BJ (cell line): ENCODE measurements at regions not wholly inside any gene's neighbourhood (a gene's known extent, or its start where the extent isn't known, plus 50 kb on each side); places are given as distances from the start of the nearest gene placed in this dataset.

ENCODE experiments used
- CTCF ChIA-PET: fragments of 350-600 bp; formaldehyde crosslinking; extraction: SDS; loops from one replicate; lab custom pipeline; 2021; ENCODE audit warnings: antibody characterized with exemption, inconsistent platforms; lab: Yijun Ruan, JAX
- POLR2A ChIA-PET: fragments of 300-600 bp; sonication (Branson Sonifier 250); formaldehyde crosslinking; extraction: SDS; loops from one replicate; lab custom pipeline; 2021; ENCODE audit warnings: antibody characterized with exemption; lab: Charles Lee
- DNase-seq: peaks from one replicate; pipeline ENCODE4 v3.0.0-alpha.2; 2011; ENCODE audit warnings: low read depth
- H3K27me3 ChIP-seq: 2 replicates; pipeline ENCODE4 v1.6.0; 2011; ENCODE audit warnings: low read length; ENCODE audit not compliant: control insufficient read depth, insufficient read depth
- H3K36me3 ChIP-seq: 2 replicates; pipeline ENCODE4 v1.5.1; 2011; ENCODE audit warnings: low read length; ENCODE audit not compliant: control insufficient read depth, insufficient read depth
- H3K4me3 ChIP-seq: 2 replicates; pipeline ENCODE4 v1.5.1; 2011; ENCODE audit warnings: low read depth, mild to moderate bottlenecking, control low read depth, low read length
- TF ChIP-seq, protein P1 (sequence below): IDR thresholded peaks from 2 replicates; pipeline ENCODE4 v1.5.1; 2011; ENCODE audit warnings: low read depth, mild to moderate bottlenecking, control low read depth, inconsistent platforms, low read length, moderate library complexity; ENCODE audit not compliant: insufficient read depth

DNA sequence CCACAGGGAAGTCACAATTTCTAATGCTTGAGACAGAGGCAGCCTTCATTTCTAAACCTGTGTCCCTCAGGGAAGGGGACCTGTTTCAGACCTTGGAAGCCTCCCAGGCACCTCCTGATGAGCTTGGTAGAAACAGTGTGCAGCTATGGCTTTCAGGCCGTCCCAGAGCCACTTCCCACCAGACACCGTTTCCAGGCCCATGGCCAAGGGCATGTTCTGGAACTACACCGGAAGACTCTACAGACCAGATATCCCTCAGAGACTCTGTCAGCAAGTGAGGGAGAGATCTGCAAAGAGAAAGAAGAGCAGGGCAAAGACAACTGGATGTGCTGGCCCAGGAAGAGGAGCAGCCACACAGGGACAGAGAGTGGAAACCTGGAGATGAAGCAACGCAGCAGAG lies 82.2 kb upstream of the HSPA9 start:
- DNase-seq, result no peak
- POLR2A ChIA-PET, result no interaction called here
- Histone ChIP-seq H3K4me3 (no peak overlapping the region), H3K27me3 (peaks cover 11% of the 10 kb centered on the region), H3K36me3 (no peaks in the 10 kb centered on the region)
- TF ChIP-seq, protein P1, sequence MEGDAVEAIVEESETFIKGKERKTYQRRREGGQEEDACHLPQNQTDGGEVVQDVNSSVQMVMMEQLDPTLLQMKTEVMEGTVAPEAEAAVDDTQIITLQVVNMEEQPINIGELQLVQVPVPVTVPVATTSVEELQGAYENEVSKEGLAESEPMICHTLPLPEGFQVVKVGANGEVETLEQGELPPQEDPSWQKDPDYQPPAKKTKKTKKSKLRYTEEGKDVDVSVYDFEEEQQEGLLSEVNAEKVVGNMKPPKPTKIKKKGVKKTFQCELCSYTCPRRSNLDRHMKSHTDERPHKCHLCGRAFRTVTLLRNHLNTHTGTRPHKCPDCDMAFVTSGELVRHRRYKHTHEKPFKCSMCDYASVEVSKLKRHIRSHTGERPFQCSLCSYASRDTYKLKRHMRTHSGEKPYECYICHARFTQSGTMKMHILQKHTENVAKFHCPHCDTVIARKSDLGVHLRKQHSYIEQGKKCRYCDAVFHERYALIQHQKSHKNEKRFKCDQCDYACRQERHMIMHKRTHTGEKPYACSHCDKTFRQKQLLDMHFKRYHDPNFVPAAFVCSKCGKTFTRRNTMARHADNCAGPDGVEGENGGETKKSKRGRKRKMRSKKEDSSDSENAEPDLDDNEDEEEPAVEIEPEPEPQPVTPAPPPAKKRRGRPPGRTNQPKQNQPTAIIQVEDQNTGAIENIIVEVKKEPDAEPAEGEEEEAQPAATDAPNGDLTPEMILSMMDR, result no peak
- CTCF ChIA-PET, result no interaction called here

DNA sequence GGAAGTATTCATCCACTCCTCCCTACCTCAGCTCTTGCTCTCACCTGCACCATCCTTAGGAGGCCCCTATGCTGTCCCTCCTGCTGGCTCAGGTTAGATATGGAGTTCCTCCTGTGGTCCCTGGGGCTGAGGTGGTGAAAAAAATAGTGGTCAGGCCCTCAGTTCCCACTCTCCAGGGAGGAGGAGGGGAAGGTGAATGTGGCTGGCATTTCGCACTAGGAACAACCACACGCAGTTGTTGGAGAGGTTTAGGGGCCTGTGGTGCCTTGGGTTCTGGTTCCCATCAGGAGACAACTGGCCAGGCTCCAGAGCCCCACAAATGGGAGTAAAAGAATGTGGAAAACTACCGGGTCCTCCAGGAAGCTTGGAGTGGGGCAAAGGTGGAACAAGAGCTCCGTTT lies 81.7 kb upstream of the HSPA9 start:
- CTCF ChIA-PET, result no interaction called here
- no peak for DNase-seq
- H3K36me3 ChIP-seq, result no peaks in the 10 kb centered on the region
- TF ChIP-seq, protein P1, result no peak
- H3K4me3 ChIP-seq, result no peak overlapping the region
- POLR2A ChIA-PET, result interaction anchor here (0.6 kb wide), 1 partner anchor 9 kb away, joined by 3 read pairs; no protein-coding TSS in a partner anchor
- H3K27me3 ChIP-seq, result peaks cover 12% of the 10 kb centered on the region

DNA sequence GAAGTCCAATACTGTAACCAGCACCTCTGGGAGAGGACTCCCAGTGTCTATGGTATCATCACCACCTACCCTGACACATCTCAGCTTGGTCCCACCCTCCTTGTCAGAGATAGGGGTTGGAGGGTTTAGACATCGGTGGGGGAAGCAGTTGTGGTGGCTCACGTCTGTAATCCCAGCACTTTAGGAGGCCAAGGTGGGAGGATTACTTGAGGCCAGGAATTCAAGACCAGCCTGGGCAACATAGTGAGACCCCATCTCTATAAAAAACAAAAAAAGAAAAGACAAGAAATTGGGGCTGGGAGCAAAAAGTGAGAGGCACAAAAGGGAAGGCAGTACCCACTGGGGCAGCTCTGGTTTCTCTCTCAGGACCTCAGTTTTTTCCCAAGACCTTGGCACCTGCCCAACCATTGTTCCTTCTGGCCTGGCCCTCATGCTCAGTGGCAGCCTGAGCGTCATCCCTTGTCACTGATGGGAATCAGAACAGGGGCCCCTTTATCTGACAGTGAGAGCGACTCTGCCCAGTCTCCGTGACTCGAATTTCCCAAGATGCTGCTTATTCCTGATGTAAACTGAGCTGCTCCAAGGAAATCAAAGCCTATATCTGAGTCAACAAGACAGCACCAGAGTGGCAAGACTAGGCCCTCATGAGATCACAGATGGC lies 80.5 kb upstream of the HSPA9 start:
- no peak overlapping the region for H3K4me3 ChIP-seq
- POLR2A ChIA-PET, result no interaction called here
- TF ChIP-seq, protein P1, result no peak
- H3K27me3 ChIP-seq, result peaks cover 15% of the 10 kb centered on the region
- no peaks in the 10 kb centered on the region for H3K36me3 ChIP-seq
- CTCF ChIA-PET, result interaction anchor here (1.2 to 1.4 kb wide), 2 partner anchors 10 to 15 kb away, joined by 3 to 5 read pairs; no protein-coding TSS in a partner anchor
- DNase-seq, result no peak

DNA sequence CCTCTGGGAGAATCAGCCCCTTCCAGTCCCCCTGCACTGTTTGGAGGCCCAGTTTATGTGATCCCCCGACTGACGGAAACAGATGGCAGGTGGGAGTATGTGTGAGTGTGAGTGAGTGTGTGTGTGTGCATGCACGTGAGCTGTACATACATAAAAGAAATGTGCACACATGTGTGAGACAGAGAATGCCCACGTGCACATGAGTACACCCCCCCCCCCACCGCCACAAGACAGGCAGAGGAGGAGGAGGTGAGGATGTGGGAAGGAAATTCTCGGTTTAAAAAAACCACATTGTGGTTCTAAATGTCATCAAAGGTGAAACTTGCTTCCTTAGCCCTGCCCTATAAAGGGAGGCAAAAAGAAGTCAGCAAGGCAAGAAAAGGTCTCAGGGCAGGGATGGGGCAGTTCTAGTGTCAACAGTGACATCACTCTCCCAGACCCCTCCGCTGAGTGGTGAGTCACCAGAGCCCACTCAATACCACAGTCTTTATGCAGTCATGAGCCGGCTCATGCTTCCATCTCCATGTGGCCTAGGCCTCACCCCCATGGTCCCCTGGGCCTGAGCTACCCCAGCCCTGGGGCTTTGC lies 79.2 kb upstream of the HSPA9 start:
- Histone ChIP-seq H3K4me3 (no peak overlapping the region), H3K36me3 (no peaks in the 10 kb centered on the region), H3K27me3 (peaks cover 14% of the 10 kb centered on the region)
- TF ChIP-seq, protein P1, result no peak
- ChIA-PET POLR2A (no interaction called here), CTCF (interaction anchor here (1.2 to 1.4 kb wide), 2 partner anchors 9 to 14 kb away, joined by 3 to 5 read pairs; no protein-coding TSS in a partner anchor)
- DNase-seq, result no peak

DNA sequence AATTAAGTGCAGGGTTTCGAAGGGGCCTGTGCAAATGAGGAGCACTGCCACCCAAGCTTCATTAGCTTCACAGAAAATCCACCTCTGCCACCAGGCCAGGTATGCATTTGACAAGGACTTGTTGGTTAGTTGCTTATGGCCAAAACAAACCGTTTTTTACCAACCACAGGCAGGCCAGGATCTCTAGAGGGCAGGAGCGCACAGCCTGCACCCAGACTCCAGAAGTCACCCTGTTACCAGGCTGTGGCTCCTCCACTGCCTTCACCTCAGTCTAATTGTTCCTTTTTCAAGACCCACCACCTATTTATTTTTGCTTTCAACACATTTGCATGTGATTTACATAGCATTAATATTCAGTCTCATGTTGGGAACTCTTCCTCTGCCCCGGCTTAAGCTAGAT lies 78.3 kb upstream of the HSPA9 start:
- ChIA-PET CTCF (interaction anchor here (0.8 to 1.3 kb wide), 2 partner anchors 10 to 11 kb away, joined by 3 to 5 read pairs; no protein-coding TSS in a partner anchor), POLR2A (interaction anchor here (0.6 kb wide), 1 partner anchor 609 kb away, joined by 3 read pairs; no protein-coding TSS in a partner anchor)
- peaks cover 17% of the 10 kb centered on the region for H3K27me3 ChIP-seq
- no peak overlapping the region for H3K4me3 ChIP-seq
- DNase-seq, result no peak
- H3K36me3 ChIP-seq, result no peaks in the 10 kb centered on the region
- TF ChIP-seq, protein P1, result peak; percentile 41
